ENCODE measurements at regions not wholly inside any gene's neighbourhood (a gene's known extent, or its start where the extent isn't known, plus 50 kb on each side); places are given as distances from the start of the nearest gene placed in this dataset.

DNA sequence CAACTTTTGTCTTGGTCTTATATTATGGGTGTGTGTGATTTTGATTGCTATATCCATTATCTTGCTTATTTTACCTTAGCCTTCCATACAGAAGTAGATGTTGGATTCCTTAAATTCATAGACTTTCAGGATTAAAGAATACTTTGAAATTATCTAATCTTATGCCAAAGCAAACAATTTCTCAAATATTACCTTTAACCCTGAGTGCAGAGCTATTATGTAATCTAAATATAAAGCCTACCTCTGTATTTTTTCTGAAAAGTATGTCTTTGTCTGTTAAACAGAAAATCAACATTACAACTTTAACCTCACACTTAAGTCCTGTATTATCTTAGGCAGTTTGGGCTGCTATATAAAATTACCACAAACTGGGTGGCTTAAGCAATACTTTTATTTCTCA lies 782.5 kb downstream of the STIM2 start:
- no peaks in the 10 kb centered on the region for H3K79me2 ChIP-seq (replicated peaks; ENCODE audit: insufficient read depth)
- H3K4me2 ChIP-seq: no peak overlapping the region
- H3K27me3 ChIP-seq (ENCODE audit: insufficient read depth): no peaks in the 10 kb centered on the region
- no peaks in the 10 kb centered on the region for H3K27me3 Mint-ChIP-seq (ENCODE audit: insufficient read depth, low read depth, poor library complexity)
- no peaks in the 10 kb centered on the region for H3K4me1 Mint-ChIP-seq
- H3K4me3 ChIP-seq: no peak overlapping the region
- no peaks in the 10 kb centered on the region for H3K9me2 ChIP-seq (ENCODE audit: insufficient read depth)
- no peak for DNase-seq (ENCODE audit: low spot score)
- no peak overlapping the region for H2AFZ ChIP-seq
- H3K4me3 Mint-ChIP-seq: no peak overlapping the region
- H3K9me3 Mint-ChIP-seq: no peaks in the 10 kb centered on the region
- H3K27ac Mint-ChIP-seq: no peak overlapping the region
- no peaks in the 10 kb centered on the region for H3K4me1 ChIP-seq (ENCODE audit: insufficient read depth)
- H3K36me3 ChIP-seq (ENCODE audit: insufficient read depth): no peaks in the 10 kb centered on the region
- no peaks in the 10 kb centered on the region for H4K20me1 ChIP-seq (replicated peaks; ENCODE audit: insufficient read depth)
- TF ChIP-seq ZNF114 (CRISPR knock-in tag; IDR thresholded peaks at IDR 0.05): no peak
- TF ChIP-seq, protein P1, sequence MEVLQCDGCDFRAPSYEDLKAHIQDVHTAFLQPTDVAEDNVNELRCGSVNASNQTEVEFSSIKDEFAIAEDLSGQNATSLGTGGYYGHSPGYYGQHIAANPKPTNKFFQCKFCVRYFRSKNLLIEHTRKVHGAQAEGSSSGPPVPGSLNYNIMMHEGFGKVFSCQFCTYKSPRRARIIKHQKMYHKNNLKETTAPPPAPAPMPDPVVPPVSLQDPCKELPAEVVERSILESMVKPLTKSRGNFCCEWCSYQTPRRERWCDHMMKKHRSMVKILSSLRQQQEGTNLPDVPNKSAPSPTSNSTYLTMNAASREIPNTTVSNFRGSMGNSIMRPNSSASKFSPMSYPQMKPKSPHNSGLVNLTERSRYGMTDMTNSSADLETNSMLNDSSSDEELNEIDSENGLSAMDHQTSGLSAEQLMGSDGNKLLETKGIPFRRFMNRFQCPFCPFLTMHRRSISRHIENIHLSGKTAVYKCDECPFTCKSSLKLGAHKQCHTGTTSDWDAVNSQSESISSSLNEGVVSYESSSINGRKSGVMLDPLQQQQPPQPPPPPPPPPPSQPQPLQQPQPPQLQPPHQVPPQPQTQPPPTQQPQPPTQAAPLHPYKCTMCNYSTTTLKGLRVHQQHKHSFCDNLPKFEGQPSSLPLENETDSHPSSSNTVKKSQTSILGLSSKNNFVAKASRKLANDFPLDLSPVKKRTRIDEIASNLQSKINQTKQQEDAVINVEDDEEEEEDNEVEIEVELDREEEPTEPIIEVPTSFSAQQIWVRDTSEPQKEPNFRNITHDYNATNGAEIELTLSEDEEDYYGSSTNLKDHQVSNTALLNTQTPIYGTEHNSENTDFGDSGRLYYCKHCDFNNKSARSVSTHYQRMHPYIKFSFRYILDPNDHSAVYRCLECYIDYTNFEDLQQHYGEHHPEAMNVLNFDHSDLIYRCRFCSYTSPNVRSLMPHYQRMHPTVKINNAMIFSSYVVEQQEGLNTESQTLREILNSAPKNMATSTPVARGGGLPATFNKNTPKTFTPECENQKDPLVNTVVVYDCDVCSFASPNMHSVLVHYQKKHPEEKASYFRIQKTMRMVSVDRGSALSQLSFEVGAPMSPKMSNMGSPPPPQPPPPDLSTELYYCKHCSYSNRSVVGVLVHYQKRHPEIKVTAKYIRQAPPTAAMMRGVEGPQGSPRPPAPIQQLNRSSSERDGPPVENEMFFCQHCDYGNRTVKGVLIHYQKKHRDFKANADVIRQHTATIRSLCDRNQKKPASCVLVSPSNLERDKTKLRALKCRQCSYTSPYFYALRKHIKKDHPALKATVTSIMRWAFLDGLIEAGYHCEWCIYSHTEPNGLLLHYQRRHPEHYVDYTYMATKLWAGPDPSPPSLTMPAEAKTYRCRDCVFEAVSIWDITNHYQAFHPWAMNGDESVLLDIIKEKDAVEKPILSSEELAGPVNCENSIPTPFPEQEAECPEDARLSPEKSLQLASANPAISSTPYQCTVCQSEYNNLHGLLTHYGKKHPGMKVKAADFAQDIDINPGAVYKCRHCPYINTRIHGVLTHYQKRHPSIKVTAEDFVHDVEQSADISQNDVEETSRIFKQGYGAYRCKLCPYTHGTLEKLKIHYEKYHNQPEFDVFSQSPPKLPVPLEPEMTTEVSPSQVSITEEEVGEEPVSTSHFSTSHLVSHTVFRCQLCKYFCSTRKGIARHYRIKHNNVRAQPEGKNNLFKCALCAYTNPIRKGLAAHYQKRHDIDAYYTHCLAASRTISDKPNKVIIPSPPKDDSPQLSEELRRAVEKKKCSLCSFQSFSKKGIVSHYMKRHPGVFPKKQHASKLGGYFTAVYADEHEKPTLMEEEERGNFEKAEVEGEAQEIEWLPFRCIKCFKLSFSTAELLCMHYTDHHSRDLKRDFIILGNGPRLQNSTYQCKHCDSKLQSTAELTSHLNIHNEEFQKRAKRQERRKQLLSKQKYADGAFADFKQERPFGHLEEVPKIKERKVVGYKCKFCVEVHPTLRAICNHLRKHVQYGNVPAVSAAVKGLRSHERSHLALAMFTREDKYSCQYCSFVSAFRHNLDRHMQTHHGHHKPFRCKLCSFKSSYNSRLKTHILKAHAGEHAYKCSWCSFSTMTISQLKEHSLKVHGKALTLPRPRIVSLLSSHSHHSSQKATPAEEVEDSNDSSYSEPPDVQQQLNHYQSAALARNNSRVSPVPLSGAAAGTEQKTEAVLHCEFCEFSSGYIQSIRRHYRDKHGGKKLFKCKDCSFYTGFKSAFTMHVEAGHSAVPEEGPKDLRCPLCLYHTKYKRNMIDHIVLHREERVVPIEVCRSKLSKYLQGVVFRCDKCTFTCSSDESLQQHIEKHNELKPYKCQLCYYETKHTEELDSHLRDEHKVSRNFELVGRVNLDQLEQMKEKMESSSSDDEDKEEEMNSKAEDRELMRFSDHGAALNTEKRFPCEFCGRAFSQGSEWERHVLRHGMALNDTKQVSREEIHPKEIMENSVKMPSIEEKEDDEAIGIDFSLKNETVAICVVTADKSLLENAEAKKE (CRISPR knock-in tag; IDR thresholded peaks at IDR 0.05): no peak
- no peak for TF ChIP-seq JUNB (IDR thresholded peaks at IDR 0.05; ENCODE audit: unreplicated experiment)
- TF ChIP-seq, protein P2, sequence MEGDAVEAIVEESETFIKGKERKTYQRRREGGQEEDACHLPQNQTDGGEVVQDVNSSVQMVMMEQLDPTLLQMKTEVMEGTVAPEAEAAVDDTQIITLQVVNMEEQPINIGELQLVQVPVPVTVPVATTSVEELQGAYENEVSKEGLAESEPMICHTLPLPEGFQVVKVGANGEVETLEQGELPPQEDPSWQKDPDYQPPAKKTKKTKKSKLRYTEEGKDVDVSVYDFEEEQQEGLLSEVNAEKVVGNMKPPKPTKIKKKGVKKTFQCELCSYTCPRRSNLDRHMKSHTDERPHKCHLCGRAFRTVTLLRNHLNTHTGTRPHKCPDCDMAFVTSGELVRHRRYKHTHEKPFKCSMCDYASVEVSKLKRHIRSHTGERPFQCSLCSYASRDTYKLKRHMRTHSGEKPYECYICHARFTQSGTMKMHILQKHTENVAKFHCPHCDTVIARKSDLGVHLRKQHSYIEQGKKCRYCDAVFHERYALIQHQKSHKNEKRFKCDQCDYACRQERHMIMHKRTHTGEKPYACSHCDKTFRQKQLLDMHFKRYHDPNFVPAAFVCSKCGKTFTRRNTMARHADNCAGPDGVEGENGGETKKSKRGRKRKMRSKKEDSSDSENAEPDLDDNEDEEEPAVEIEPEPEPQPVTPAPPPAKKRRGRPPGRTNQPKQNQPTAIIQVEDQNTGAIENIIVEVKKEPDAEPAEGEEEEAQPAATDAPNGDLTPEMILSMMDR (conservative IDR thresholded peaks at IDR 0.05; ENCODE audit: low read depth in 2 of 2): no peak
- no peak for TF ChIP-seq NANOG (IDR thresholded peaks at IDR 0.05; ENCODE audit: borderline replicate concordance)
- TF ChIP-seq, protein P3, sequence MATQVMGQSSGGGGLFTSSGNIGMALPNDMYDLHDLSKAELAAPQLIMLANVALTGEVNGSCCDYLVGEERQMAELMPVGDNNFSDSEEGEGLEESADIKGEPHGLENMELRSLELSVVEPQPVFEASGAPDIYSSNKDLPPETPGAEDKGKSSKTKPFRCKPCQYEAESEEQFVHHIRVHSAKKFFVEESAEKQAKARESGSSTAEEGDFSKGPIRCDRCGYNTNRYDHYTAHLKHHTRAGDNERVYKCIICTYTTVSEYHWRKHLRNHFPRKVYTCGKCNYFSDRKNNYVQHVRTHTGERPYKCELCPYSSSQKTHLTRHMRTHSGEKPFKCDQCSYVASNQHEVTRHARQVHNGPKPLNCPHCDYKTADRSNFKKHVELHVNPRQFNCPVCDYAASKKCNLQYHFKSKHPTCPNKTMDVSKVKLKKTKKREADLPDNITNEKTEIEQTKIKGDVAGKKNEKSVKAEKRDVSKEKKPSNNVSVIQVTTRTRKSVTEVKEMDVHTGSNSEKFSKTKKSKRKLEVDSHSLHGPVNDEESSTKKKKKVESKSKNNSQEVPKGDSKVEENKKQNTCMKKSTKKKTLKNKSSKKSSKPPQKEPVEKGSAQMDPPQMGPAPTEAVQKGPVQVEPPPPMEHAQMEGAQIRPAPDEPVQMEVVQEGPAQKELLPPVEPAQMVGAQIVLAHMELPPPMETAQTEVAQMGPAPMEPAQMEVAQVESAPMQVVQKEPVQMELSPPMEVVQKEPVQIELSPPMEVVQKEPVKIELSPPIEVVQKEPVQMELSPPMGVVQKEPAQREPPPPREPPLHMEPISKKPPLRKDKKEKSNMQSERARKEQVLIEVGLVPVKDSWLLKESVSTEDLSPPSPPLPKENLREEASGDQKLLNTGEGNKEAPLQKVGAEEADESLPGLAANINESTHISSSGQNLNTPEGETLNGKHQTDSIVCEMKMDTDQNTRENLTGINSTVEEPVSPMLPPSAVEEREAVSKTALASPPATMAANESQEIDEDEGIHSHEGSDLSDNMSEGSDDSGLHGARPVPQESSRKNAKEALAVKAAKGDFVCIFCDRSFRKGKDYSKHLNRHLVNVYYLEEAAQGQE (IDR thresholded peaks at IDR 0.05; ENCODE audit: unreplicated experiment): no peak
- no peak for TF ChIP-seq POLR2AphosphoS5 (IDR thresholded peaks at IDR 0.05; ENCODE audit: low read depth)
- TF ChIP-seq, protein P4, sequence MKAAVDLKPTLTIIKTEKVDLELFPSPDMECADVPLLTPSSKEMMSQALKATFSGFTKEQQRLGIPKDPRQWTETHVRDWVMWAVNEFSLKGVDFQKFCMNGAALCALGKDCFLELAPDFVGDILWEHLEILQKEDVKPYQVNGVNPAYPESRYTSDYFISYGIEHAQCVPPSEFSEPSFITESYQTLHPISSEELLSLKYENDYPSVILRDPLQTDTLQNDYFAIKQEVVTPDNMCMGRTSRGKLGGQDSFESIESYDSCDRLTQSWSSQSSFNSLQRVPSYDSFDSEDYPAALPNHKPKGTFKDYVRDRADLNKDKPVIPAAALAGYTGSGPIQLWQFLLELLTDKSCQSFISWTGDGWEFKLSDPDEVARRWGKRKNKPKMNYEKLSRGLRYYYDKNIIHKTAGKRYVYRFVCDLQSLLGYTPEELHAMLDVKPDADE (IDR thresholded peaks at IDR 0.05): no peak
- no peak overlapping the region for H3K27ac ChIP-seq (ENCODE audit: low read depth)
- no peaks in the 10 kb centered on the region for H3F3A ChIP-seq (replicated peaks; ENCODE audit: low read depth)
- no peaks in the 10 kb centered on the region for H3K36me3 Mint-ChIP-seq (ENCODE audit: low read depth)
- no peak for ATAC-seq
